ENCODE measurements at regions not wholly inside any gene's neighbourhood (a gene's known extent, or its start where the extent isn't known, plus 50 kb on each side); places are given as distances from the start of the nearest gene placed in this dataset.

DNA sequence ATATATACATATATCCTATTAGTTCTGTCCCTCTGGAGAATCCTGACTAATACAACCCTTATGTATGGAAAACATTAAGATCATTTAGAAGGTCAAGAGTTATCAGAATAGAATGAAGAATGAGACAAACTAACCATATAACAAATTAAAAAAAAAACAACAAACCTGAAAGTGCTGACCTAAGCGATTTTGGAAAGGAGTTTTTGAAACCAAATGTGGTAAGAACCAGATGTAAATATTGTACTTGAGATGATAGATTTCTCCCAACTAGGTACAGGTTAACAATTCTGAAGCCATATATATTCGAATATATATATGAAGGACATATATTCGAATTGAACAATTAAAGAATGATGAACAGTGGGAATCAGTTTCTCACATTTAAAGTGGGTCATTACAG, 917.8 kb upstream of the SLC39A10 start:
- TF ChIP-seq, protein P1, sequence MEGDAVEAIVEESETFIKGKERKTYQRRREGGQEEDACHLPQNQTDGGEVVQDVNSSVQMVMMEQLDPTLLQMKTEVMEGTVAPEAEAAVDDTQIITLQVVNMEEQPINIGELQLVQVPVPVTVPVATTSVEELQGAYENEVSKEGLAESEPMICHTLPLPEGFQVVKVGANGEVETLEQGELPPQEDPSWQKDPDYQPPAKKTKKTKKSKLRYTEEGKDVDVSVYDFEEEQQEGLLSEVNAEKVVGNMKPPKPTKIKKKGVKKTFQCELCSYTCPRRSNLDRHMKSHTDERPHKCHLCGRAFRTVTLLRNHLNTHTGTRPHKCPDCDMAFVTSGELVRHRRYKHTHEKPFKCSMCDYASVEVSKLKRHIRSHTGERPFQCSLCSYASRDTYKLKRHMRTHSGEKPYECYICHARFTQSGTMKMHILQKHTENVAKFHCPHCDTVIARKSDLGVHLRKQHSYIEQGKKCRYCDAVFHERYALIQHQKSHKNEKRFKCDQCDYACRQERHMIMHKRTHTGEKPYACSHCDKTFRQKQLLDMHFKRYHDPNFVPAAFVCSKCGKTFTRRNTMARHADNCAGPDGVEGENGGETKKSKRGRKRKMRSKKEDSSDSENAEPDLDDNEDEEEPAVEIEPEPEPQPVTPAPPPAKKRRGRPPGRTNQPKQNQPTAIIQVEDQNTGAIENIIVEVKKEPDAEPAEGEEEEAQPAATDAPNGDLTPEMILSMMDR (IDR thresholded peaks at IDR 0.05) = no peak
- no peak for TF ChIP-seq POLR2A (IDR thresholded peaks at IDR 0.05)

Data from breast epithelium (tissue), 3 donors.